ENCODE measurements at regions not wholly inside any gene's neighbourhood (a gene's known extent, or its start where the extent isn't known, plus 50 kb on each side); places are given as distances from the start of the nearest gene placed in this dataset.
"Not testable (repeated sequence)": the region's sequence is repeated elsewhere in the genome, so short reads cannot be mapped to it uniquely, and the experiment has no call there.

DNA sequence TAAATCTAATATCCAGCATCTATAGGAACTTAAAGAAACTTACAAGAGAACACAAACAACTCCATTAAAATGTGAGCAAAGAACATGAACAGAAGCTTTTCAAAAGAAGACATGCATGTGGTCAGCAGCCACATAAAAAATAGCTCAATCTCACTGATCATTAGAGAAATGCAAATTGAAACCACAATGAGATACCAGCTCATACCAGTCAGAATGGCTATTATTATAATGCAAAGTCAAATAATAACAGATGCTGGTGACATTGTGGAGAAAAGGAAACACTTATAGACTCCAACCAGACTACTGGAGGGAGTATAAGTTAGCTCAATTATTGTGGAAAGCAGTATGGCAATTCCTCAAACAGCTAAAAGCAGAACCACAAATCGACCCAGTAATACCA is 1314.5 kb downstream of the XPNPEP1 start:
- TF ChIP-seq CTCF (IDR thresholded peaks at IDR 0.05; ENCODE audit: low read length, missing control alignments), result no peak
- DNase-seq (ENCODE audit: low read depth), result no peak
- no peak overlapping the region for H3K4me3 ChIP-seq (replicated peaks; ENCODE audit: low read depth, low read length)

DNA sequence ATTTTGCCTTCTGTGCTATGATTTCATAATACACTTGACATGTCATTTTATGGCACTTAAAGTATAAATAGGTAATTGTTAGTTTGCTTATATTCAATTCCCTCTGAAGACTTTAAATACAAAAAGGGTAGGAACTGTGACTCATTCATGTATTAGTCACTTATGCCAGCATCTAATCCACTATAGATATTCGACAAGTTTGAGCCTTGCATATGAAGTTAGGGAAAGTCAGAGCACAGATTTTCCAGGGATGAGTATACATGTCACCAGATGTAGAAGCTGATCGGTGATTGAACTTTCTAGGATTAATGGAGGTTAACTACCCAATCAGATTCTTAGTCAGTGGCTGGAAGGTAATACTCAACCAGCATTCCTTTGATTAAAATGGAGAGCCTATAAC is 1321.5 kb downstream of the XPNPEP1 start:
- TF ChIP-seq CTCF (IDR thresholded peaks at IDR 0.05; ENCODE audit: low read length, missing control alignments), result no peak
- DNase-seq (ENCODE audit: low read depth), result no peak
- H3K4me3 ChIP-seq (replicated peaks; ENCODE audit: low read depth, low read length), result no peak overlapping the region

- H3K4me3 ChIP-seq (replicated peaks; ENCODE audit: low read depth, low read length); DNase-seq (ENCODE audit: low read depth): not testable (repeated sequence)
Measured at GRCh38 chr10:108600511-108600910, 1322.8 kb downstream of the XPNPEP1 start.

- not testable (repeated sequence) for H3K4me3 ChIP-seq (replicated peaks; ENCODE audit: low read depth, low read length); DNase-seq (ENCODE audit: low read depth)
Measured at GRCh38 chr10:108599317-108599716, 1324.0 kb downstream of the XPNPEP1 start.

DNA sequence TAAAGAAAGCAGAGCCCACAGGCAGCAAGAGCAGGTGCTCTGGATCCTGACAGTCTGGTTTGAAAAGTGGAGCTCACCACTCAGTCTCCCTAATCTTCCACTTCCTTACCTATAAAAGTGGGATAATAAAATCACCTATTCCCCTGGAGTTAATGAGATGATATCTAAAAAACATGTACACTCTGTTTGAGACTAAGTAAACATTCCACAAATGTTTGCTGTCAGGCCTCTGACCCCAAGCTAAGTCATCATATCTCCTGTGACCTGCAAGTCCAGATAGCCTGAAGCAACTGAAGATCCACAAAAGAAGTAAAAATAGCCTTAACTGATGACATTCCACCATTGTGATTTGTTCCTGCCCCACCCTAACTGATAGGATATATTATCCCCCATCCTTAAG is 1324.5 kb downstream of the XPNPEP1 start:
- H3K4me3 ChIP-seq (replicated peaks; ENCODE audit: low read depth, low read length), result no peak overlapping the region
- no peak for DNase-seq (ENCODE audit: low read depth)

DNA sequence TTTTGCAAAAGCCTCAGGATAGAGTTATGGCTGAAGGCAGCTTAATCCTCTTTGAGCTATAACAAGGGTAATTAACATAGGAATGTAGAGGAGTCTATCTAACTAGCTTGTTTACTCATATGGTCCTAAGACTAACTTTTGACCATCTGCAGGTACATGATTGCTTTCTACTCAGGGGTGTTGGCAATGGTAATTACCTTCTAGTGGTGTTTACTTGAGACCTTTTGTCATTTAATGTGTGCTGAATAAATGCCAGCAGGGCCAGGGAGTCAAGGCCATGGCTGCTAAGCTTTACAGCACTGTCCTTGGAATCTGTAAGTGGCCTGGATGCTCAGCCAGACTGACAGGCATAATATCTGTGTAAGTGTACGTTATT is 1325.0 kb downstream of the XPNPEP1 start:
- TF ChIP-seq CTCF (IDR thresholded peaks at IDR 0.05; ENCODE audit: low read length, missing control alignments), result no peak
- DNase-seq (ENCODE audit: low read depth), result no peak
- no peak overlapping the region for H3K4me3 ChIP-seq (replicated peaks; ENCODE audit: low read depth, low read length)

More for the DNA sequence above, 1324.5 kb downstream of the XPNPEP1 start:
- no peak for TF ChIP-seq CTCF (IDR thresholded peaks at IDR 0.05; ENCODE audit: low read length, missing control alignments)

DNA sequence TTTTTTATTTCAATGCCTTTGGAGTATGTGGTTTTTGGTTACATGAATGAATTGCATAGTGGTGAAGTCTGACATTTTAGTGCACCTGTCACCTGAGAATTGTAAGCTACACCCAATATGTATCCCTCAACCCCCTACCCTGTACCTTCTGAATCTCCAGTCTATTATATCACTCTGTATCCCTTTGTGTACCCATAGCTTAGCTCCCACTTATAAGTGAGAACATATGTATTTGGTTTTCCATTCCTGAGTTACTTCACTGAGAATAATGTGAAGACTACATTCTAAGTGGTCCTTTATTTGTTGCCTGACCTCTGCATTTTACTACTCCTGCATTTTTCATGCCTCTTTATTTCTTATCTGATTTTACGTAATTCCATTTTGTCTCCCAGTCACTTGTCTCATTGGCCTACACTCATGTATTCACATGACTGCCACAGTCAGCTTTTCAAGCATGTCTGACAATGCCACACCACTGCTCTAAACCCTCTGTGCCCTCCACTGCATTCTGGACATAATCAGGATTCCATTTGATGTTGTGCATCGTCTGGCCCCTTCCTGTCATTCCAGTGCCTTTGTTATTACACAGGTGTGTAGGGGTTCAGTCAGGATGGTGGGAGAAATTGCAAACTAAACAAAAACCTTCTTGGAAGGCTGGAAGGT is 1325.5 kb downstream of the XPNPEP1 start:
- TF ChIP-seq CTCF (IDR thresholded peaks at IDR 0.05; ENCODE audit: low read length, missing control alignments), result no peak
- H3K4me3 ChIP-seq (replicated peaks; ENCODE audit: low read depth, low read length), result no peak overlapping the region
- no peak for DNase-seq (ENCODE audit: low read depth)

DNA sequence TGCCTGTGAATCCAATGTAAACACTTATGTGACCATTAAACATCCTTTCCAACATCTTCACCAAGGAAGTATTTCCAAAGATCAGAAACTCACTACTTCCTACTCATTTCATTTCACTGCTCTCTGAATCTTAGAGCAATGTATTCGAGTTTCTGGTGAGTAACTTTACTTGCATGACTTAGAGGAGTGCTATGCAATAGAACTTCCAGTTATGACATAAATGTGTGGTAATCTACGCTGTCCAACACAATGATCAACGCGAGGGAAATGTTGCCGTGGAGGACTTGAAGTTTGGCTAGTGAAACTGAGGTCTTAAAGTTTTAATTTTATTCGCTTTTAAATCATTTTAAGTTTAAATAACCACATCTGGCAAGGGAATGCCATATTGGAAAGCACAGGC is 1326.3 kb downstream of the XPNPEP1 start:
- peak; percentile 34 for DNase-seq (ENCODE audit: low read depth)
- no peak overlapping the region for H3K4me3 ChIP-seq (replicated peaks; ENCODE audit: low read depth, low read length)
- no peak for TF ChIP-seq CTCF (IDR thresholded peaks at IDR 0.05; ENCODE audit: low read length, missing control alignments)

Data from fibroblast of pulmonary artery (primary cell).